ENCODE measurements at regions not wholly inside any gene's neighbourhood (a gene's known extent, or its start where the extent isn't known, plus 50 kb on each side); places are given as distances from the start of the nearest gene placed in this dataset.

DNA sequence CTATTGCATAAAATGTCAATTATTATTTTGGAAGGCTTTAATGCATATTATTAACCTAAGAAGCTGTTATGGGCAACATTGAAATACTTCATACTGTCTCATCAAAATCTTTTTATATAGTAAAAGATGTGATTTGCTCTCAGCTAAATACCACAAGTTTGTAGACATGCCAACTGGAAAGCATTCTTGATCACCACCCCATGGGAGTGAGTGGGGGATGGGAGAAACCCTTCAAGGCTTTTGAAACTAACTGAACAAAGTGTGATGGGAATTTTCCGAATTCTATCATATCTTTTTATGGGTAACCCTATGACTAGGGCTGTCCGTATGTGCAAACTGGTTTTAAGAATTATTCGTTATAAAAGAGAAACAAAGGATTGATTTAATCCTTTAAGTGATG lies 377.3 kb upstream of the JAG1 start:
- no peak for DNase-seq

GRCh38 chr20:11053310-11053709 lies 379.5 kb upstream of the JAG1 start:
- no peak for DNase-seq

DNA sequence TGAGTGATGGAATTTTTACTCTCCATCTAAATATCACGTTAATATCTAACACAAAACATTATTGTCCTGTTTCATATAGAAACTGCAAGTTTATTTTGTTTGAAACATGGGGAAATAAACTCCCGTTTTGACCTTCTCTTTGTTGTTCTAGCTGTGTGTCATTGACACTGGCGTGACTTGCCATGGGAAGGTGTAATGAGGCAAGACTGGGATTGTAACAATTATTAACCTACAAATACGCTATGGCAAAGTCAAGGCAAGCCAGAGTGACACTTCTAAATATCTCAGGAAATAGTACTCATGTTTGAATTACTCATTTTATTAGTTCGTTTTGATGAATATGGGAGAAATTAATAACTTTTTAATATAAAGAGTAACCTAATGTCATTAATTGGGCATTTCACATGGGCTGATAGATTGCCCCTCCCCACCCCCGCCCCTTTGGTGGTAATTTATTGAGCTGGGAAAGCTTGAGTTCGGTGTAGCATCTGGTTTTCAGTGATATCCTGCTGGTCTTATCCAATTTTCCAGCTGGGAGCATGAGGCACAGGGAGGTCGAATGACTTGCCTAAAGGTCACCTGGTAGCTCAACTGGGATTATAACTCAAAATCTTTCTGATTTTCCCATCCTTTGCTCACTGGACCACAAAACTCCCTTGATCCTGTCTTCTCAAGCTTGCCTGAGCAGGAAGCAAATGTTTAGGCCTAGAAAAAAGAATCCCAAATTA lies 380.6 kb upstream of the JAG1 start:
- DNase-seq = peak; percentile 51

DNA sequence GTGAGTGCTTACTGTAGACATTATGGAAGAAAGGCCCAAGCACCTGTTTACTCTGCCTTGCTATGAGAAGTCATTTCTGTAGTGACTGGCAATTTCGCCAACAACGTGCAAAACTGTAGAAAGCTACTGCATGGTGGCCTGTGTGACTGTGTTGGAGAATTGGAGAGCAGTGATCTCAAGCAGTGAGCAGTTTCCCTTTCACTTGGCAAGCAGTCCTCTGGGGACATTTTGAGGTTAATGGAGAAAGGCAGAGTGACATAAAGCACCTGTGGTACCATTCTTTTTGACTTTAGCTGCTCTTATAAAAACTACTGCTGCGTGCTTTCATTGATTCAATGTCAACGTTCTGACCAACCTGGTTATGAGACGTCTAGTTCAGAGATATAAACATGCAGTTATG lies 382.6 kb upstream of the JAG1 start:
- DNase-seq = peak; percentile 70

DNA sequence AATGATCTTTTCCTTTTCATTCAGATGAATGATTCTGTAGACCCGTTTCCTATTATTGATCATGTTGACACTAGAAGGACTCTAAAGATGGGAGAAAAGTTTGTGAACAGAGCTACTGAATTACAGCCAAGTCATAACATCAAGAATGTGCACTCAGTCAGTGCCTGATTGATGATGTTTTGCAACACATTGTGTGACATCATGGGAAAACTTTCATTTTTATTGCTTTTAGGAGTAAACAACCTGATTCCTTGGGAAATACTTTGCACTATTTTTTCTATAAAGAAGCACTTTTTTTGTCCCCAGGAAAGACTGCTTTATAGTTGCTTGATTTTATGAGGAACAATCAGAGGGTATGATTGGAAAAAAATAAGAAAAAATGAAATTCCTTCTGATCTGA lies 383.8 kb upstream of the JAG1 start:
- no peak for DNase-seq

DNA sequence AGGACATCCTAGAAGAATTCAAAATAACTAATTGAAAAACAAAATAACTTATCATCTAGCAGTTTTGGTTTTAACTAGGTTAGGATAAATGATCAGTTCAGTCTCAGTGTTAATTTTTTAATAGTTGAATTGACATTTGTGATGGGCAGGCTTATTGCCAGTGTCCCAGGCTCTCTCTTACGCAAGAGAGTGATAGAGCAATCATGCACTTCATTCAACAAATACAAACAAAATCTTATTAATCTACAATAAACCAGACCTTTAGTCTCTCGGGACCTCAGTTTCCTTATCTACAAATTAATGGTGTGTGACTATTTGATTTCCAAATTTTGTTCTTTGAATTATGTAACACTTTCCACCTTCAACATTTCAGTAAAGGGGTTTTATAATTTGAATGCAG lies 385.9 kb upstream of the JAG1 start:
- no peak for DNase-seq

GRCh38 chr20:11060423-11061185 lies 386.8 kb upstream of the JAG1 start:
- DNase-seq = peak; percentile 22

DNA sequence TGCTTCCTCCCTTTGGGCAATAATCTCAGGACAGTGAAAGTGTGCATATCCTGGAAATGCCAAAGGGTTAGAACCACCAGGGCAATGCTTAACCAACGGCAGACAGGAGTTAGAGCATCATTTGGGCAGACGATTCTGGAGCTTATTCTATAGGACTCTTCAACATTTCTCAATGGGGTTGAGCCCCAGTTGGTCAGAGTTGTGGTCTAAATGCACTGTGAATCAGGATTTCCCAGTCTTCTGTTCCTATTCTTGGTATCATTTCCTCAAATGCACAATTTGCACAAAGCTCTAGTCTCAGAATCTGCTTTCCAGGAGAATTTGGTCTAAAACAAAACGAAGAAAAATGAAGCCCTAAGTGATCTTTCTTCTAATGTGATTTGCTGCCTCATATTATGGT lies 389.6 kb upstream of the JAG1 start:
- DNase-seq = no peak

DNA sequence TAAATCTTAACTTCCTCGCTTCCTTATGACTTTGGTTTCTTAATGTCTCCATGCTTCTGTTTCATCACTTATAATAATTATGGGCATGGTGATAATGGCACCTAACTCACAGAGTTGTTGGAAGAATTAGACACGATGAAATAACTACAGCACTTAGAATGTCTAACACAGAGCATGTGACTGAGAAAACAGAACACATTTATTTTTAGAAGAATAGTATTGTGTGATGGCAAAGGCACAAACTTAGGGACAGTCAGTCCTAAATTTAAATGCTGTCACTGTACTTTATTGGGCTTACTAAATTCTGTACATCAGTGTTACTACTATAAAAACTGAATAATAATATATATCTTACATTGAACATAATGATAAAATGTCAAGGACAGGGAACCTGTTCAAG lies 391.1 kb upstream of the JAG1 start:
- DNase-seq = no peak

DNA sequence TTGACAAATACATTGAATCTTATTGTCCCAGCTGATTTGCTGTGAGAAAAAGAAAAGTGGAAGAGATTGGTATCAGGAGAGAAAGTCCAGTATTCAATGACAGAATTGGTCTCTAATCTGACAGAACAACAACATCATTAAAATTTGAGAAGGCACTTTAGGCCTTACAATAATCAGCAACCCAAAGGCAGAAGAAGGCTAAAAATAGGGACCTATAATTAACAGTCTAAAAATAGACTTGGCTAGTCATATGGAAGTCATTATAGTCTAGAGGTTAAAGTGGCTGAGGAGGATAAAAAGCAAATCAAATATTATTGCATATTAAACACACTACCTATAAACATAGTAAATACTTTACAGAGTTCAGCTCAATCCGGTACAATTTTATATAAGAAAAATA lies 393.6 kb upstream of the JAG1 start:
- peak; percentile 6 for DNase-seq

DNA sequence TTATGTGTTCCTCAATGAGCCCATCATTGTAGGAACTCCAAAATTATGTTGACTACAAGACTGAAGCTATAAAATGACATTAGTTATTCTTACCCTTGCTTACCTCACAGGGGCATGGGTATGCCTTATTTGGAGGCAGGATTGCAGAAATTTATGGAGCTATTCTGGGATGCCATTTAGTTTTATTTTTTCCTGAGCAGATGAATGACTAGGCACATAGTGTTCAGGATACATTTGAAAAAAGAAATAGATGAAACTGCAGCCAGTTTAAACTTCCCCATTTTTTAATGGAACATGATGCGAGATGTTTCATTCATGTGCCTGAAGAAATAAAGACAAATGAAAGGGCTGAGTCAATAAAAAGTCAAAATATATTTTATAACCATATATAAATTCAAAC lies 399.2 kb upstream of the JAG1 start:
- DNase-seq = no peak

- peak; percentile 83 for DNase-seq
Measured at GRCh38 chr20:11076434-11077105, 402.8 kb upstream of the JAG1 start.

DNA sequence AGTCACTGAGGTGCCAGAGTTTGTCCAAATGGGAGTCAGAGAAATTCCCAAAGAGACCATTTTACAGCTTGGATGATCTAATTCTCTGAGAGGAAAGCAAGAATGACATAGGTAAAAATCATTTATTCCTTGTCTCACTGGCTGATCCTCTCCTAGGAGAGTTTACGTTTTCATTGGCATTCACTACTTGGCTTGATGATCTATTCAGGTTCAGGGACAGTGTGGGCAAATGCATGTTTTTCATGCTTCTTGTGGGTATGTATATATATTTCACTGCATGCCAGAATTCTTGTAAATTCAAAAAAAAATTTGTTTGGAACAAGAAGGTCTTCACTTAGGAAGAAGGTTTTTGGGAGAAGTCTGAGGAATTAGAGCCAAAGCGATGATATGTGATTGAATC lies 403.4 kb upstream of the JAG1 start:
- no peak for DNase-seq

DNA sequence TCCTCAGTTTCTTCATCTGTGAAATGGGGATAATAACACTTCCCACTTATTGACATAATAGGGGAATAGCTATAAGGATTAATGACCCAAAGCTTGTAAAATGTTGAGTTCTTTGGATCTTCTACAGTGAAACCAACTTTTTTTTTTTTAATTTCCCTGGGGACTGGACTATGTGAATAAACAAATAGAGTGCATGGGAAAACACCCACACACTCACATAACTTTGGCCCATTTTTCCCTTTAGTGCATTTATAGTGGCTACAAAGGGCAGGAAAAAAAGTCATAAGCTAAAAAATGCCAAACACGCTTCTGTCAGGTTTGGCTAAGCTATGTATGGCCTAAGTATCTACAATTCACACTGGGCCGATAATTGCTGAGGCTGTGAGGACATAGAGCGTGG lies 406.2 kb upstream of the JAG1 start:
- no peak for DNase-seq

- DNase-seq = peak; percentile 82
Measured at GRCh38 chr20:11080781-11081377, 407.1 kb upstream of the JAG1 start.

- no peak for DNase-seq
Measured at GRCh38 chr20:11083841-11084240, 410.0 kb upstream of the JAG1 start.

DNA sequence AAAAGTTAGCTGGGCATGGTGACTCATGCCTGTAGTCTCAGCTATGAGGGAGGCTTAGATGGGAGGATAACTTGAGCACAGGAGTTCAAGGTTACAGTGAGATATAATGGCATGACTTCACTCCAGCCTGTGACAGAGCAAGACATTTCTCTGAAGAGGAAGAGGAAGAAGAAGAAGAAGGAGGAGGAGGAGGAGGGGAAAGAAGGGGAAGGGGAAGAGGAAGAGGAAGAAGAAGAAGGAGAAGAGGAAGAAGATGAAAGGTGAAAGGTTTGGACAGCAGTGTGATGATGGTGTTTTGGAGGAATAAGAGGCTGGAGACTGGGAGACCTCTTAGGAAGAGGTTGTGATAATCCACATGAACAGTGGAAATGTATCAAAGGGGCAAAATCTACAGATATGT lies 410.7 kb upstream of the JAG1 start:
- no peak for DNase-seq

- DNase-seq = no peak
Measured at GRCh38 chr20:11086970-11087369, 413.2 kb upstream of the JAG1 start.

DNA sequence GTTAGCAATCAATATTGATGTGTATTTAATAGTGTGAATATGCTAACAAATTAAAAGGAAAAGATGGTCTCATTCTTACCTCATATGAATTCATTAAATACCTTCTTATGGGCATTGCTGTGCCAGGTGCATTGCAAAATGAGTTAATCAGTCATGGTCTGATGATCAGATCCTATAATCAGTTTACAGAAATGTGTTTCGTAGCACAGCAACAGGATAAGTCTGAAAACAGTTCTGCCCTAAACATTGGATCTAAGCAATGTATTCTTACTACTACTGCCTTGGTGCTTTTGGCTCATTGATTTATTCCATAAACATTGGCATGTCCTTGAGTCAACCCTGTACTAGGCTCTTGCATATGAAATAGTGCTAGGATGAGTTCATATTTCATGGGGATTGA lies 417.0 kb upstream of the JAG1 start:
- no peak for DNase-seq

DNA sequence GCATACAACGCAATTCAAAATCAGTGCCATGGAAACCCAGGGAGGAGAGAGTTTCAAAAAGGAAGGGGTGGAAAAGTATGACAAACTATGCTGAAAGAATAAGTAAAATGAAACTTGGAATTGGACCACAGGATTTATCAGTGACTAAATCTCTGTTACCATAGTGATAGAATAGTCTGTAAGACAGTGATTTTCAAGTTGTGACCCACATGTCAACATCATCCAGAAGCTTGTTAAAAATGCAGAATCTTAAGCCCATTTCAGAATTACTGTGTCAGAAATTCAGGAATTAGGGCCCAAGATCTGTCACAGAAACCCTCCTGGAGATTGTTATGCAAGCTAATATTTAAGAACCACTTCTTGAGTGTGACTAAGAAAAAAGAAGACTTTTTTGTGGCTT lies 417.7 kb upstream of the JAG1 start:
- no peak for DNase-seq

DNA sequence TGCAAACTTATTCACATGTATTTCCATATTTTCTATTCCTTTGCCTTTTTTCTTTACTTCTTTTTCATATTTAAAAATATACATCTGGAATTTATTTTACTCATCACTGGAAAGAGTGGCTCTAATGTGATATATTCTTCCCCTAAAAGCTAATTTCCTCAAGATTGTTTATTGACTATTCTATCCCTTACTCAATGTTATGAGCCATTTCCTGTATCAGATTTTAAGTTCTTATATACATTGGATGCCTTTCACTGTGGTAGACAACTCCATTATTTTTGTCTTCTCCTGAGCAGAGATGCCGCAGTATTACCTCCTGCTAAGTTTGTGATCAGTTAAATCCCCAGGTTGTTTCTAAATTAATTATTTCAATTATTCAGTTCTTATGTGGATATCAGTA lies 418.4 kb upstream of the JAG1 start:
- DNase-seq = no peak

- no peak for DNase-seq
Measured at GRCh38 chr20:11094196-11094595, 420.4 kb upstream of the JAG1 start.

DNA sequence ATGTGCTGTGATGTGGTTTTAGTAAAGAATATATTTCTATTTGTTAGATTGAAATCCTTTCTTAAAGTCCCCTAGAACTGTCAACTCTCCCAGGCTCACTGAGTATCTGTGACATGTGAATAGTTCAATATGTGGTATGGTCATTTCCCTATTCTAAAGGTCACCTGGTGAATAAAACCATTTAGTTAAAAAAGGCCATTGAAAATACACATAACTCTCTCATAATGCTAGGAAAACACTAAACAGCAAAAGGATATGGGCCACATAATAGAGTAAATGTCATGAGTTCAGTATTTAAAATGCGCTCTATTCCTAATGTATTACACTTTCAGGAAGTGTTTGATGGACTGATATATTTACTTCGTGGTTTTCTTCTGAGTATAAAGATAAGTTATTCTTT lies 420.9 kb upstream of the JAG1 start:
- DNase-seq = no peak

- no peak for DNase-seq
Measured at GRCh38 chr20:11098888-11099287, 425.1 kb upstream of the JAG1 start.

Data from eye (tissue), 1 donor.